HUES48 (cell line): ENCODE measurements at regions not wholly inside any gene's neighbourhood (a gene's known extent, or its start where the extent isn't known, plus 50 kb on each side); places are given as distances from the start of the nearest gene placed in this dataset.

Experiments used
- H3K27ac ChIP-seq: one replicate; pipeline ENCODE4 v1.7.0; 2013; ENCODE audit warnings: low read depth, low read length, inconsistent platforms
- H3K27me3 ChIP-seq: 2 replicates; pipeline ENCODE4 v1.6.1; 2013; ENCODE audit warnings: mild to moderate bottlenecking, low read length; ENCODE audit not compliant: control insufficient read depth, insufficient read depth
- H3K36me3 ChIP-seq: 2 replicates; pipeline ENCODE4 v1.6.1; 2013; ENCODE audit warnings: low read length; ENCODE audit not compliant: control insufficient read depth, insufficient read depth
- H3K4me1 ChIP-seq: 2 replicates; pipeline ENCODE4 v1.6.1; 2013; ENCODE audit warnings: mild to moderate bottlenecking, low read length; ENCODE audit not compliant: control insufficient read depth, insufficient read depth
- H3K4me3 ChIP-seq: 2 replicates; pipeline ENCODE4 v1.5.1; 2013; ENCODE audit warnings: mild to moderate bottlenecking, low read depth, low read length
- H3K9ac ChIP-seq: 2 replicates; pipeline ENCODE4 v1.6.1; 2013; ENCODE audit warnings: mild to moderate bottlenecking, low read depth, low read length, moderate library complexity
- H3K9me3 ChIP-seq: 2 replicates; pipeline ENCODE4 v1.6.1; 2013; ENCODE audit warnings: low read length; ENCODE audit not compliant: control insufficient read depth, insufficient read depth

GRCh38 chr10:31642281-31642680, 286.4 kb downstream of the ARHGAP12 start:
- Histone ChIP-seq H3K36me3 (no peaks in the 10 kb centered on the region), H3K4me1 (no peaks in the 10 kb centered on the region), H3K9me3 (no peaks in the 10 kb centered on the region), H3K27me3 (no peaks in the 10 kb centered on the region), H3K9ac (no peak overlapping the region), H3K4me3 (no peak overlapping the region), H3K27ac (no peak overlapping the region)

DNA sequence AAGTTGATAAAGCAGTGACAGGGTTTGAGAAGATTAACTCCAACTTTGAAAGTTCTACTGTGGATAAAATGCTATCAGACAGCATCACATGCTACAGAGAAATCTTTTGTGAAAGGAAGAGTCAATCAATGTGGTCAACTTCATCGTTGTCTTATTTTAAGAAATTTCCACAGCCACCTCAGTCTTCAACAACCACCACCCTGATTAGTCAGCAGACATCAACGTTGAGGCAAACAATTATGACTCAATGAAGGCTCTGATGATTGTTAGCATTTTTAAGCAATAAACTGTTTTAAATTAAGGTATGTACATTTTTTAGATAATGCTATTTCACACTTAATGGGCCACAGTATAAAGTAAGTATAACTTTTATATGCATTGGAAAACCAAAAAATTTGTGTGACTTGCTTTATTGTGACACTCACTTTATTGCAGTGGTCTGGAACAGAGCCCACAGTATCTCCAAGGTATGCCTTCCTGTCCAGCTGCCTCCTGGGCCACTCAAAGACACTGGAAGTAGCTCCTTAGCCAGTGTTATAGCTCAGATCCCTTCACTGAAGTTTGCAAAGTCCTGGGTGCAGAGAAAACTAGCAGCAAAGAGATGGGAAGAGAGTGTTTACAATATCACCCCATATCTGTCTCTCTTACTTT, 293.1 kb downstream of the ARHGAP12 start:
- no peaks in the 10 kb centered on the region; the same call in 1 of the 2 replicates for H3K9me3 ChIP-seq
- H3K36me3 ChIP-seq: no peaks in the 10 kb centered on the region
- H3K9ac ChIP-seq: no peak overlapping the region
- no peaks in the 10 kb centered on the region for H3K4me1 ChIP-seq
- H3K4me3 ChIP-seq: no peak overlapping the region
- no peaks in the 10 kb centered on the region for H3K27me3 ChIP-seq
- no peak overlapping the region for H3K27ac ChIP-seq

- H3K27me3 ChIP-seq: no peaks in the 10 kb centered on the region
- H3K9ac ChIP-seq: no peak overlapping the region
- H3K27ac ChIP-seq: no peak overlapping the region
- no peaks in the 10 kb centered on the region for H3K36me3 ChIP-seq
- no peaks in the 10 kb centered on the region; the same call in 1 of the 2 replicates for H3K9me3 ChIP-seq
- no peaks in the 10 kb centered on the region for H3K4me1 ChIP-seq
- H3K4me3 ChIP-seq: no peak overlapping the region
Observed at GRCh38 chr10:31635009-31635408, 293.6 kb downstream of the ARHGAP12 start.

GRCh38 chr10:31630861-31631567, 297.6 kb downstream of the ARHGAP12 start:
- Histone ChIP-seq H3K9me3 (peaks cover 10% of the 10 kb centered on the region), H3K36me3 (no peaks in the 10 kb centered on the region), H3K27me3 (no peaks in the 10 kb centered on the region), H3K9ac (no peak overlapping the region), H3K4me1 (no peaks in the 10 kb centered on the region), H3K4me3 (no peak overlapping the region), H3K27ac (no peak overlapping the region)

DNA sequence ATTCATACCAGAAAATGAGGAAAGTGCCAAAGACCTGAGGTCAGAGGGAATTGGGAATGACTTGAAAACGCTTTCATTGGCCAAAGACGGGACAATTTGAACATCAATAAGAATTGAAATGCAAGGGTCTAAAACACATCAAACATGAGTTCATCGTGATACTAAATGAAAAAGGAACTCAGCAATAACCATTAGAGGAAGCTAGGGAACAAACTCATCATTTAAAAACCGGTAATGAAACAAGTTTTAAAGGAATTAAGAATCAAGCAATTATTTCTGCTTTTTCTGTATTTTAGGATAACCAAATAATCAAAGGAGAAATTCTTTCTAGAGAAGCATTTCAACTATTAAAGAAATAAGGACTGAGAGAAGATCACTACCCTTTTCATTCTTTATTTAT, 303.1 kb downstream of the ARHGAP12 start:
- H3K9me3 ChIP-seq: peaks cover 18% of the 10 kb centered on the region
- H3K27ac ChIP-seq: no peak overlapping the region
- H3K4me1 ChIP-seq: no peaks in the 10 kb centered on the region
- H3K4me3 ChIP-seq: no peak overlapping the region
- no peaks in the 10 kb centered on the region for H3K36me3 ChIP-seq
- no peak overlapping the region for H3K9ac ChIP-seq
- no peaks in the 10 kb centered on the region for H3K27me3 ChIP-seq

DNA sequence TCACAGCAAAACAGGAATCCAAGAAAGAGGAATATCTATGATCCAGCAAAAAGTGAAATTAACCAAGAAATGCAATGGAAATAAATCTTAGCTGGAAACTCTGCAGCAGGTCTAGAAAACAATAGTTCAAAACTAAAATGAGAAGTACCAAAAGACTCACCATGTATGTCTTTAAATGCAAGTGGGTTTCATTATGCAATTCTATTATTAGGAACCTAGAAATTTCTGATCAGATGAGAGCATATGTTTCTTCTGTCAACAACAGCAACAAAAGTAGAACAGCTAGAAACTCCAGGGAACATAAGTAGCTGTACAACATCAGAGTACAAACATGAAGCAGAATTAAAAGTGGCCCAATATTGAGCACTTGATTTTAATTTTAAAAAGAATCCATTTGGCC, 304.0 kb downstream of the ARHGAP12 start:
- Histone ChIP-seq H3K9ac (no peak overlapping the region), H3K4me1 (no peaks in the 10 kb centered on the region), H3K4me3 (no peak overlapping the region), H3K36me3 (no peaks in the 10 kb centered on the region), H3K27me3 (no peaks in the 10 kb centered on the region), H3K27ac (no peak overlapping the region), H3K9me3 (peaks cover 18% of the 10 kb centered on the region)

GRCh38 chr10:31623947-31624346, 304.7 kb downstream of the ARHGAP12 start:
- H3K4me3 ChIP-seq: no peak overlapping the region
- H3K27ac ChIP-seq: no peak overlapping the region
- no peaks in the 10 kb centered on the region for H3K4me1 ChIP-seq
- peaks cover 18% of the 10 kb centered on the region for H3K9me3 ChIP-seq
- H3K36me3 ChIP-seq: no peaks in the 10 kb centered on the region
- no peaks in the 10 kb centered on the region for H3K27me3 ChIP-seq
- no peak overlapping the region for H3K9ac ChIP-seq

- Histone ChIP-seq H3K9me3 (peaks cover 18% of the 10 kb centered on the region), H3K27me3 (no peaks in the 10 kb centered on the region), H3K4me3 (no peak overlapping the region), H3K4me1 (no peaks in the 10 kb centered on the region), H3K9ac (no peak overlapping the region), H3K27ac (no peak overlapping the region), H3K36me3 (no peaks in the 10 kb centered on the region)
Observed at GRCh38 chr10:31623466-31623865, 304.4 kb downstream of the ZEB1 start.

- Histone ChIP-seq H3K27ac (no peak overlapping the region), H3K9ac (no peak overlapping the region), H3K9me3 (peaks cover 18% of the 10 kb centered on the region), H3K27me3 (no peaks in the 10 kb centered on the region), H3K4me1 (no peaks in the 10 kb centered on the region), H3K4me3 (no peak overlapping the region), H3K36me3 (no peaks in the 10 kb centered on the region)
Observed at GRCh38 chr10:31622978-31623377, 304.0 kb downstream of the ZEB1 start.

GRCh38 chr10:31621733-31622132, 302.7 kb downstream of the ZEB1 start:
- no peak overlapping the region for H3K9ac ChIP-seq
- no peaks in the 10 kb centered on the region for H3K36me3 ChIP-seq
- H3K27ac ChIP-seq: no peak overlapping the region
- H3K27me3 ChIP-seq: no peaks in the 10 kb centered on the region
- H3K9me3 ChIP-seq: peaks cover 15% of the 10 kb centered on the region
- H3K4me3 ChIP-seq: no peak overlapping the region
- H3K4me1 ChIP-seq: no peaks in the 10 kb centered on the region
